ENCODE measurements at regions not wholly inside any gene's neighbourhood (a gene's known extent, or its start where the extent isn't known, plus 50 kb on each side); places are given as distances from the start of the nearest gene placed in this dataset.

GRCh38 chr16:52293204-52293603 is 253.7 kb downstream of the TOX3 start:
- H2AK5ac ChIP-seq (ENCODE audit: low read depth, low read length): no peak overlapping the region
- intact Hi-C loops (cut with micrococcal nuclease) (no loop called here), dilution Hi-C loops (cut with HindIII; ENCODE audit: low sequenced_read_pairs, unreplicated experiment) (no loop called here), in situ Hi-C loops (cut with MboI; ENCODE audit: low sequenced_read_pairs) (no loop called here)
- no peak overlapping the region for H3K4ac ChIP-seq (ENCODE audit: low read depth, low read length)
- no peak overlapping the region for H3K56ac ChIP-seq (ENCODE audit: extremely low read depth, insufficient read depth, low read length)
- no peaks in the 10 kb centered on the region for H3K27me3 ChIP-seq (ENCODE audit: control insufficient read depth, insufficient read depth, low read length)
- no peak overlapping the region for H2BK5ac ChIP-seq (ENCODE audit: low read depth, low read length, poor library complexity, severe bottlenecking)
- H4K20me1 ChIP-seq (ENCODE audit: insufficient read depth, low read length): no peaks in the 10 kb centered on the region
- WGBS, 2 experiments (ENCODE audit: extremely low coverage in 2 of 2, insufficient read length in 1 of 2): 14% methylated on average over 1 of the region's 2 CpGs; no CpG with 5 or more reads in 1 of the 2 experiments
- H4K5ac ChIP-seq (ENCODE audit: low read depth, low read length): no peak overlapping the region
- H3K18ac ChIP-seq (ENCODE audit: low read depth, low read length): no peak overlapping the region
- no peaks in the 10 kb centered on the region for H3K36me3 ChIP-seq (ENCODE audit: control insufficient read depth, insufficient read depth, low read length)
- no peak overlapping the region for H4K91ac ChIP-seq (ENCODE audit: insufficient read depth, low read depth, low read length)
- no peak overlapping the region for H3K23ac ChIP-seq (ENCODE audit: low read depth, low read length)
- ATAC-seq (ENCODE audit: low read depth) (no peak), DNase-seq (no peak)
- H2AFZ ChIP-seq (replicated peaks; ENCODE audit: low read length, poor library complexity): no peak overlapping the region
- H2BK15ac ChIP-seq (ENCODE audit: low read depth, low read length): no peak overlapping the region
- H2BK120ac ChIP-seq (ENCODE audit: low read depth, low read length): no peak overlapping the region
- no peak for TF ChIP-seq USF2 (IDR thresholded peaks at IDR 0.05; ENCODE audit: low read depth, low read length)
- H4K8ac ChIP-seq (ENCODE audit: low read depth in 2 of 2, low read length in 2 of 2): no peak overlapping the region
- no peaks in the 10 kb centered on the region for H3K79me1 ChIP-seq (ENCODE audit: low read depth in 1 of 2, low read length in 2 of 2)
- H2AK9ac ChIP-seq (replicated peaks; ENCODE audit: low read depth, low read length, poor library complexity): no peak overlapping the region
- H3K9ac ChIP-seq (ENCODE audit: low read depth, low read length): no peak overlapping the region
- H3K27ac ChIP-seq (ENCODE audit: insufficient read depth, low read length): no peak overlapping the region
- CTCF ChIA-PET: no interaction called here
- no peak overlapping the region for H3K14ac ChIP-seq (replicated peaks; ENCODE audit: low read depth, low read length)
- H3K9me1 ChIP-seq (ENCODE audit: insufficient read depth, low read length): no peaks in the 10 kb centered on the region
- H3K4me1 ChIP-seq (ENCODE audit: control insufficient read depth, insufficient read depth, low read length): no peaks in the 10 kb centered on the region
- no peaks in the 10 kb centered on the region for H3K9me3 ChIP-seq (ENCODE audit: control insufficient read depth, insufficient read depth, low read length)
- no peak overlapping the region for H2BK20ac ChIP-seq (ENCODE audit: low read depth, low read length)
- no TSS peak for BruUV-seq (replicated peaks)
- POLR2A ChIA-PET (ENCODE audit: unreplicated experiment): no interaction called here
- H3K4me2 ChIP-seq (ENCODE audit: low read depth, low read length): no peak overlapping the region
- no peak overlapping the region for H3K4me3 ChIP-seq (ENCODE audit: insufficient read depth, low read depth, low read length)

Data from IMR-90 (cell line).